K562 (cell line): ENCODE measurements at regions not wholly inside any gene's neighbourhood (a gene's known extent, or its start where the extent isn't known, plus 50 kb on each side); places are given as distances from the start of the nearest gene placed in this dataset.

ENCODE experiments used
- NR1H2 ChIP-seq: sonication (generic); formaldehyde crosslinking; IDR thresholded peaks from 2 replicates; pipeline ENCODE4 v1.4.0; 2020; ENCODE audit warnings: mild to moderate bottlenecking, missing genetic modification reagents
- TOE1 ChIP-seq, 2 experiments: fragments of 450-650 bp in 1 of 2; sonication (generic) in 1 of 2; formaldehyde crosslinking in 1 of 2; IDR thresholded peaks; 2 replicates each; pipeline versions ENCODE4 v1.7.1 to v1.8.0; 2016 to 2022; ENCODE audit warnings: borderline replicate concordance in 2 of 2, mild to moderate bottlenecking in 2 of 2, antibody characterized with exemption in 1 of 2, inconsistent platforms in 1 of 2, low read depth in 1 of 2, missing genetic modification reagents in 1 of 2, moderate library complexity in 1 of 2
- ZBTB1 ChIP-seq: sonication (generic); formaldehyde crosslinking; IDR thresholded peaks from 2 replicates; pipeline ENCODE4 v1.8.1; 2023; ENCODE audit warnings: missing genetic modification reagents, low read depth, mild to moderate bottlenecking, borderline replicate concordance
- ZNF140 ChIP-seq: fragments of 250-450 bp; sonication (Bioruptor Pico); IDR thresholded peaks from 2 replicates; pipeline ENCODE4 v1.8.0; 2021; ENCODE audit warnings: moderate library complexity, mild to moderate bottlenecking, inconsistent platforms
- TF ChIP-seq, protein P1 (sequence below): sonication (generic); formaldehyde crosslinking; IDR thresholded peaks from 2 replicates; pipeline ENCODE4 v1.8.0; 2022; ENCODE audit warnings: missing genetic modification reagents, mild to moderate bottlenecking, moderate library complexity, borderline replicate concordance

DNA sequence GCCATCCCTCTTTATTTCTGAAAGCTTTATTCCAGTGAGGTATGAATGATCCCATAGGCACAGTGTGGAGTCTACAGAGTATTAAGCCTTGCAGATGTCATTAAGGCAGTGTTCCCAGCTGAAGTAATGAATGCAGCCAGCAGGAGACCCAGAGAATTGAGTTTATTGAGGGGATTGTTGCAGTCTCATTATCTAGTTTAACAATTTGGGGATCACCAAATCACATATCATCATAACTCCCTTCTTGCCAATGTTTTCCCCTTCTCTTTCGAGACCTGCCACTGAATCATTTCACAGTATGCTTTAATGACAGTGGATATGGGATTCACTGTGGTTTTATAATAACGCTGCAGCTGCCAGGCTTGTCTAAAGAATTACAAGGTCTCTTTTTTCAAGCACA is 249.3 kb upstream of the FSHR start:
- TF ChIP-seq ZNF140 (CRISPR knock-in tag), result no peak
- TF ChIP-seq NR1H2 (CRISPR knock-in tag), result no peak
- no peak for TF ChIP-seq TOE1 (IDR thresholded peaks at IDR 0.05; ENCODE audit: borderline replicate concordance)
- no peak for TF ChIP-seq TOE1 (CRISPR knock-in tag; IDR thresholded peaks at IDR 0.05; ENCODE audit: borderline replicate concordance, low read depth)
- TF ChIP-seq, protein P1, sequence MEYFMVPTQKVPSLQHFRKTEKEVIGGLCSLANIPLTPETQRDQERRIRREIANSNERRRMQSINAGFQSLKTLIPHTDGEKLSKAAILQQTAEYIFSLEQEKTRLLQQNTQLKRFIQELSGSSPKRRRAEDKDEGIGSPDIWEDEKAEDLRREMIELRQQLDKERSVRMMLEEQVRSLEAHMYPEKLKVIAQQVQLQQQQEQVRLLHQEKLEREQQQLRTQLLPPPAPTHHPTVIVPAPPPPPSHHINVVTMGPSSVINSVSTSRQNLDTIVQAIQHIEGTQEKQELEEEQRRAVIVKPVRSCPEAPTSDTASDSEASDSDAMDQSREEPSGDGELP (CRISPR knock-in tag), result no peak
- TF ChIP-seq ZBTB1 (CRISPR knock-in tag), result no peak
